Fibroblast of the aortic adventitia (primary cell): ENCODE measurements at regions not wholly inside any gene's neighbourhood (a gene's known extent, or its start where the extent isn't known, plus 50 kb on each side); places are given as distances from the start of the nearest gene placed in this dataset.
"Not testable (repeated sequence)": the region's sequence is repeated elsewhere in the genome, so short reads cannot be mapped to it uniquely, and the experiment has no call there.

Experiments used
- DNase-seq: peaks from one replicate; pipeline ENCODE4 v3.0.0-alpha.2; 2010; ENCODE audit warnings: low read depth
- H3K4me3 ChIP-seq: 2 replicates; pipeline ENCODE4 v1.5.1; 2011; ENCODE audit warnings: low read depth, mild to moderate bottlenecking, control low read depth, low read length, moderate library complexity
- CTCF ChIP-seq: IDR thresholded peaks from 2 replicates; pipeline ENCODE4 v1.5.1; 2011; ENCODE audit warnings: mild to moderate bottlenecking, low read length, control low read depth, inconsistent platforms; ENCODE audit not compliant: insufficient read depth

- no peak for DNase-seq
- no peak overlapping the region for H3K4me3 ChIP-seq
- no peak for TF ChIP-seq CTCF
These were observed 217.9 kb downstream of the GLRX3 start for GRCh38 chr10:130353928-130354572.

- DNase-seq = no peak
- H3K4me3 ChIP-seq = no peak overlapping the region
- TF ChIP-seq CTCF = no peak
These were observed 218.4 kb downstream of the GLRX3 start for GRCh38 chr10:130354573-130354954.

GRCh38 chr10:130354976-130355795 is 219.0 kb downstream of the GLRX3 start:
- TF ChIP-seq CTCF = no peak
- H3K4me3 ChIP-seq = no peak overlapping the region
- DNase-seq = no peak

GRCh38 chr10:130356429-130356828 is 220.2 kb downstream of the GLRX3 start:
- not testable (repeated sequence) for DNase-seq, H3K4me3 ChIP-seq

GRCh38 chr10:130357226-130357625 is 221.0 kb downstream of the GLRX3 start:
- no peak for TF ChIP-seq CTCF
- DNase-seq = no peak
- no peak overlapping the region for H3K4me3 ChIP-seq

GRCh38 chr10:130357951-130358350 is 221.8 kb downstream of the GLRX3 start:
- H3K4me3 ChIP-seq = no peak overlapping the region
- no peak for DNase-seq
- no peak for TF ChIP-seq CTCF

- no peak for DNase-seq
- TF ChIP-seq CTCF = no peak
These were observed 222.9 kb downstream of the GLRX3 start for GRCh38 chr10:130358981-130359650.

More at GRCh38 chr10:130358981-130359650, 222.9 kb downstream of the GLRX3 start:
- no peak overlapping the region for H3K4me3 ChIP-seq
